Neuronal stem cell (in vitro differentiated cells): ENCODE measurements at regions not wholly inside any gene's neighbourhood (a gene's known extent, or its start where the extent isn't known, plus 50 kb on each side); places are given as distances from the start of the nearest gene placed in this dataset.

Experiments used
- DNase-seq: peaks from one replicate; pipeline ENCODE4 v3.0.0-alpha.2; 2013; ENCODE audit warnings: low spot score
- H2AFZ ChIP-seq: one replicate; pipeline ENCODE4 v1.6.1; 2013; ENCODE audit warnings: mild to moderate bottlenecking, low read length, inconsistent platforms
- H2AK5ac ChIP-seq: 2 replicates; pipeline ENCODE4 v1.6.1; 2013; ENCODE audit warnings: low read depth, mild to moderate bottlenecking, inconsistent platforms, low read length, moderate library complexity, mixed read lengths
- H2BK120ac ChIP-seq: 2 replicates; pipeline ENCODE4 v1.6.1; 2013; ENCODE audit warnings: low read depth, mild to moderate bottlenecking, inconsistent platforms, low read length, moderate library complexity, mixed read lengths
- H2BK12ac ChIP-seq: one replicate; pipeline ENCODE4 v1.6.1; 2013; ENCODE audit warnings: low read length, inconsistent platforms
- H2BK15ac ChIP-seq: 2 replicates; pipeline ENCODE4 v1.6.1; 2013; ENCODE audit warnings: mild to moderate bottlenecking, low read length, inconsistent platforms, mixed read lengths
- H2BK5ac ChIP-seq: one replicate; pipeline ENCODE4 v1.6.1; 2013; ENCODE audit warnings: inconsistent platforms, mild to moderate bottlenecking, low read length, moderate library complexity
- H3K14ac ChIP-seq: one replicate; pipeline ENCODE4 v1.6.1; 2013; ENCODE audit warnings: low read length, inconsistent platforms
- H3K18ac ChIP-seq: 2 replicates; pipeline ENCODE4 v1.6.1; 2013; ENCODE audit warnings: low read length, inconsistent platforms
- H3K23ac ChIP-seq: 2 replicates; pipeline ENCODE4 v1.6.1; 2013; ENCODE audit warnings: low read depth, mild to moderate bottlenecking, mixed read lengths, low read length, inconsistent platforms; ENCODE audit not compliant: poor library complexity
- H3K27ac ChIP-seq: replicated peaks from 3 replicates; pipeline ENCODE4 v1.5.1; 2013; ENCODE audit warnings: low read length, inconsistent platforms
- H3K27me3 ChIP-seq, 3 experiments: 2 replicates each; pipeline ENCODE4 v1.6.1; 2013; ENCODE audit warnings: low read length in 3 of 3, mild to moderate bottlenecking in 2 of 3, inconsistent platforms in 1 of 3, low read depth in 1 of 3, mixed read lengths in 1 of 3, moderate library complexity in 1 of 3; ENCODE audit not compliant: control insufficient read depth in 3 of 3, insufficient read depth in 3 of 3
- H3K36me3 ChIP-seq, 2 donors: replicated peaks in 1 of 2; 2 replicates each; pipeline ENCODE4 v1.6.1; 2013; ENCODE audit warnings: low read length in 2 of 2; ENCODE audit not compliant: control insufficient read depth in 2 of 2, insufficient read depth in 2 of 2
- H3K4ac ChIP-seq: 2 replicates; pipeline ENCODE4 v1.6.1; 2013; ENCODE audit warnings: inconsistent platforms, mild to moderate bottlenecking, low read length, moderate library complexity
- H3K4me1 ChIP-seq, 2 donors: 1 replicate in 1 of 2; 2 replicates in 1 of 2; pipeline ENCODE4 v1.6.1; 2013; ENCODE audit warnings: low read length in 2 of 2, low read depth in 1 of 2; ENCODE audit not compliant: control insufficient read depth in 2 of 2, insufficient read depth in 1 of 2
- H3K4me2 ChIP-seq: one replicate; pipeline ENCODE4 v1.6.1; 2013; ENCODE audit warnings: mild to moderate bottlenecking, low read length, inconsistent platforms; ENCODE audit not compliant: insufficient read depth, poor library complexity, severe bottlenecking
- H3K4me3 ChIP-seq, 2 donors: 2 replicates each; pipeline ENCODE4 v1.5.1; 2013; ENCODE audit warnings: low read length in 2 of 2, mild to moderate bottlenecking in 2 of 2, inconsistent platforms in 1 of 2, moderate library complexity in 1 of 2
- H3K79me1 ChIP-seq: one replicate; pipeline ENCODE4 v1.6.1; 2013; ENCODE audit warnings: low read depth, mild to moderate bottlenecking, inconsistent platforms, low read length, moderate library complexity
- H3K9ac ChIP-seq: one replicate; pipeline ENCODE4 v1.6.1; 2013; ENCODE audit warnings: mild to moderate bottlenecking, low read depth, low read length, inconsistent platforms; ENCODE audit not compliant: poor library complexity
- H3K9me3 ChIP-seq, 2 donors: replicated peaks in 1 of 2; 2 replicates each; pipeline versions ENCODE3 to v1.6.1; 2013; ENCODE audit warnings: low read length in 2 of 2, mild to moderate bottlenecking in 2 of 2, inconsistent platforms in 1 of 2, low read depth in 1 of 2, mixed read lengths in 1 of 2, moderate library complexity in 1 of 2; ENCODE audit not compliant: control insufficient read depth in 2 of 2, insufficient read depth in 1 of 2
- H4K8ac ChIP-seq: one replicate; pipeline ENCODE4 v1.6.1; 2013; ENCODE audit warnings: low read depth, mild to moderate bottlenecking, inconsistent platforms, low read length, moderate library complexity
- H4K91ac ChIP-seq: one replicate; pipeline ENCODE4 v1.6.1; 2013; ENCODE audit warnings: low read length, low read depth, mild to moderate bottlenecking, inconsistent platforms; ENCODE audit not compliant: poor library complexity
- WGBS, 2 donors: extraction: QIAGEN DNeasy Blood & Tissue Kit; methylation state at CpG; one replicate each; pipeline ENCODE4 v1.1.7; 2013; ENCODE audit warnings: missing lambda C conversion rate in 2 of 2, mixed read lengths in 1 of 2; ENCODE audit not compliant: insufficient read length in 2 of 2, insufficient replicate concordance in 1 of 2; ENCODE audit errors: extremely low coverage in 2 of 2; 5-methylcytosine and 5-hydroxymethylcytosine counted together

- Histone ChIP-seq H3K4ac (no peak overlapping the region), H2BK5ac (no peak overlapping the region), H2BK15ac (no peak overlapping the region), H3K4me3 (no peak overlapping the region), H4K8ac (no peak overlapping the region), H2AK5ac (no peak overlapping the region), H3K36me3 (no peaks in the 10 kb centered on the region), H3K79me1 (no peaks in the 10 kb centered on the region), H3K18ac (no peak overlapping the region), H3K27ac (no peak overlapping the region), H2BK12ac (no peak overlapping the region), H4K91ac (no peak overlapping the region), H2BK120ac (no peak overlapping the region), H3K9me3 (no peaks in the 10 kb centered on the region), H3K4me1 (no peaks in the 10 kb centered on the region), H3K27me3 (no peaks in the 10 kb centered on the region), H3K23ac (no peak overlapping the region), H3K9ac (no peak overlapping the region), H3K14ac (no peak overlapping the region), H2AFZ (no peak overlapping the region), H3K4me2 (no peak overlapping the region)
- no CpG with 5 or more reads among the region's 4 CpGs for WGBS, 2 donors
- no peak for DNase-seq
Measured at GRCh38 chrX:99752776-99753175, 657.3 kb downstream of the PCDH19 start.

DNA sequence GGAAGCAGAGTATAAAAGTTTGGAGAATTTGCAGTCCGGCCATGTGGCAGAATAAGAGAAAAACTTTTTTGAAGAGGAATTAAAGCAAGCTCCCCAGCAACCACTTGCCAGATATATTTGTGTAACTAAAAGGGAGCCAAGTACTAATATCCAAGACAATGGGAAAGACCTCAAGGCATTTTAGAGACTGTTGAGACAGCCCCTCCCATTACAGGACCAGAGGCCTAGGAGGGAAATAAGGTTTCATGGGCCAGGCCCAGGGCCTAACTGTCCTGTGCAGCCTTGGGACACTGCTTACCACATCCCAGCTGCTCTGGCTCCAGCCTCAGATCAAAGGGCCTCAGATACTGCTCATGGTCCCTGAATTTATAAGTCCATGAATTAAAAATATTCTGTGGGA lies 659.4 kb downstream of the PCDH19 start:
- H3K27me3 ChIP-seq, result no peaks in the 10 kb centered on the region
- H3K4me2 ChIP-seq, result no peak overlapping the region
- no peak overlapping the region for H3K23ac ChIP-seq
- H3K4me1 ChIP-seq, result no peaks in the 10 kb centered on the region
- H2BK5ac ChIP-seq, result no peak overlapping the region
- no peak for DNase-seq
- no peak overlapping the region for H2BK15ac ChIP-seq
- no peak overlapping the region for H4K91ac ChIP-seq
- no peak overlapping the region for H3K27ac ChIP-seq
- H2BK12ac ChIP-seq, result no peak overlapping the region
- no peak overlapping the region for H3K4me3 ChIP-seq
- H3K14ac ChIP-seq, result no peak overlapping the region
- H4K8ac ChIP-seq, result no peak overlapping the region
- H2AFZ ChIP-seq, result no peak overlapping the region
- H3K9ac ChIP-seq, result no peak overlapping the region
- no peaks in the 10 kb centered on the region for H3K9me3 ChIP-seq
- no peak overlapping the region for H2AK5ac ChIP-seq
- no peaks in the 10 kb centered on the region for H3K36me3 ChIP-seq
- no peak overlapping the region for H3K18ac ChIP-seq
- H2BK120ac ChIP-seq, result no peak overlapping the region
- no peak overlapping the region for H3K4ac ChIP-seq
- no CpG with 5 or more reads among the region's 1 CpG for WGBS, 2 donors
- H3K79me1 ChIP-seq, result no peaks in the 10 kb centered on the region

DNA sequence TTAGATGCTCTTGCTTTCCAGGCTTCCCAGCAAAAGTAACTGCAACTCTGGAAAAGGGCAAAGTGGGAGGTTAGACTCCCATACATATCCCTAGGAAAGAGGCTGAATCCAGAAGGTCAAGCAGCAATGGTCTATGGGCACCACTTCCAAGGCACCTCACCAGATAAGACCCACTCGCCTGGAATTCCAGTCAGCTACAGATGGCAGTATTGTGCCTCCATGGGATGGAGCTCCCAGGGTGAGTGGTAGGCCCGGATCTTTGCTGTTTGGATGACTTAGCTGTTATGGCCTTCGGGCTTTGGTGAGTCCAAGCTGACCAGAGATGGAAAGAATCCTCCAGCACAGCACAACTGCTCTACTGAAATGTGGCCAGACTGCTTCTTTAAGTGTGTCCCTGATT lies 688.0 kb downstream of the PCDH19 start:
- no CpG with 5 or more reads among the region's 3 CpGs for WGBS, 2 donors
- H3K18ac ChIP-seq, result no peak overlapping the region
- H3K27ac ChIP-seq, result no peak overlapping the region
- no peak overlapping the region for H2BK120ac ChIP-seq
- H2AFZ ChIP-seq, result no peak overlapping the region
- H2BK5ac ChIP-seq, result no peak overlapping the region
- H2BK12ac ChIP-seq, result no peak overlapping the region
- H3K4ac ChIP-seq, result no peak overlapping the region
- no peak overlapping the region for H3K4me3 ChIP-seq
- H3K4me2 ChIP-seq, result no peak overlapping the region
- no peaks in the 10 kb centered on the region for H3K27me3 ChIP-seq
- H3K79me1 ChIP-seq, result no peaks in the 10 kb centered on the region
- no peaks in the 10 kb centered on the region for H3K4me1 ChIP-seq
- H3K14ac ChIP-seq, result no peak overlapping the region
- H4K91ac ChIP-seq, result no peak overlapping the region
- H2BK15ac ChIP-seq, result no peak overlapping the region
- H4K8ac ChIP-seq, result no peak overlapping the region
- H3K36me3 ChIP-seq, result no peaks in the 10 kb centered on the region
- no peak for DNase-seq
- no peaks in the 10 kb centered on the region for H3K9me3 ChIP-seq
- H2AK5ac ChIP-seq, result no peak overlapping the region
- H3K23ac ChIP-seq, result no peak overlapping the region
- H3K9ac ChIP-seq, result no peak overlapping the region

DNA sequence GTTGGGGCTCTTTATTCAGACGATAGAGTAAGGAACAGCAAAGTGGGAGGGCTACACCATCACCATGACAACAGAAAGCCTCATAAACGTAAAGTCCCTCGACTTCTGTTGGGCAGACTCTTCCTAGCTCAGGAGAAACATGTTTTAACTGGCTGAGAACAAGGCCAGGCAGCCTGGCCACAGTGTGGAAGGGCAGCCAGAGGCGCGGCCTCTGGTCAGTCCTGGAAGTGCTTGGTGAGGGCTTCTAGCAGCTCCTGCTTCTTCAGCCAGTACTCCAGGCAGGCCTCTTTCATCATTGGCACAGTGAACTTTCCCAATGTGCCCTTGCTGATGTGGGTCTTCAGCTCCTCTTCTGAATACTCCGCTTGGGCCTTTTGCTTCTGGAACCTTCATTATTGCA lies 690.9 kb downstream of the PCDH19 start:
- H3K23ac ChIP-seq, result no peak overlapping the region
- no peak overlapping the region for H4K91ac ChIP-seq
- no peak overlapping the region for H2BK5ac ChIP-seq
- H3K27me3 ChIP-seq, result no peaks in the 10 kb centered on the region
- H2BK12ac ChIP-seq, result no peak overlapping the region
- no CpG with 5 or more reads among the region's 6 CpGs for WGBS, 2 donors
- H2AK5ac ChIP-seq, result no peak overlapping the region
- H3K27ac ChIP-seq, result no peak overlapping the region
- no peak overlapping the region for H3K4me2 ChIP-seq
- H3K18ac ChIP-seq, result no peak overlapping the region
- no peak for DNase-seq
- H3K4me3 ChIP-seq, result no peak overlapping the region
- H3K4ac ChIP-seq, result no peak overlapping the region
- H3K9ac ChIP-seq, result no peak overlapping the region
- no peak overlapping the region for H3K14ac ChIP-seq
- H3K9me3 ChIP-seq, result no peaks in the 10 kb centered on the region
- no peaks in the 10 kb centered on the region for H3K79me1 ChIP-seq
- no peak overlapping the region for H2BK120ac ChIP-seq
- no peaks in the 10 kb centered on the region for H3K4me1 ChIP-seq
- no peak overlapping the region for H4K8ac ChIP-seq
- no peak overlapping the region for H2BK15ac ChIP-seq
- no peak overlapping the region for H2AFZ ChIP-seq
- no peaks in the 10 kb centered on the region for H3K36me3 ChIP-seq
